EL (cell line): ENCODE measurements at regions not wholly inside any gene's neighbourhood (a gene's known extent, or its start where the extent isn't known, plus 50 kb on each side); places are given as distances from the start of the nearest gene placed in this dataset.

Experiments used
- DNase-seq: peaks from one replicate; pipeline ENCODE4 v3.0.0-alpha.2; 2016

DNA sequence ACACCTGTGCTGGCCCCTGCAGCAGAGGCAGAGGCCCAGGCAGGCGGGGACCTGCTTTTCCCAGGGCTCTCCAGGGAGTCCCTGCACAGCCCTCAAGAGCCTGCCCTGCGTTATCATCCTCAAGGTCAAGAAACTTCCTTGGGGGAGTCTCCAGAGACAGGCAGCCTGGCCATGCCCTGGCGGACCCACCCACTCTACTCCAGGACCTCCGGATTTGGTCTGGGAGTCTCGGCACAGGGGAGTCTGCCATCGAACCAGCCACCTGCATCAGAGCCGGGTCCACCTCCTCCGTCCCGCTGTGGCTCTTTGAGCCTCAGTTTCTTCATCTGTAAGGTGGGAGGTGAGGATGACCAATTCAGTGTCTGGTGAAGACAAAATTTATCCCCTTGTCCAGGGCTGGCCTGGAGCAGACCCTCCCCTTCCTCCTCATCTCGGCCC is 75.3 kb upstream of the TNRC6C start:
- no peak for DNase-seq

DNA sequence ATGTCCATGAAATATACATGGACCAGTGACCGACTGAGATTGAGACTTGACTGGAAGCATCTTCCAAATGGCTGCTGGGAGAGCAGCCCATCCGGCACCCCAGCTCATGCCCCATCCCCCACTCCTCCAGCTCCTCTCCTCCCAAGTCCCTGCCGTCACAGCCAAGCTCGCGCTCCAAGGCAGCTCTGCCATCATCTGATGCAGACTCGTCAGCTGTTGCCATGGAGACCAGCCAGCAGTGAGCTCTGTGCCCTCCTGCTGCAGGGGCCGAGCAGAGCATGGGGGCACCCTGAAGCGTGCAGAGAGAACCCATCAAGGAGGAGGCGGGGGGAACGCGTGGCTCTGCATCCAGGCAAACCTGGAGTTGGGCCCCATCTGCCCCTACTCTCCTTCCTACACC is 74.5 kb upstream of the TNRC6C start:
- DNase-seq: no peak

DNA sequence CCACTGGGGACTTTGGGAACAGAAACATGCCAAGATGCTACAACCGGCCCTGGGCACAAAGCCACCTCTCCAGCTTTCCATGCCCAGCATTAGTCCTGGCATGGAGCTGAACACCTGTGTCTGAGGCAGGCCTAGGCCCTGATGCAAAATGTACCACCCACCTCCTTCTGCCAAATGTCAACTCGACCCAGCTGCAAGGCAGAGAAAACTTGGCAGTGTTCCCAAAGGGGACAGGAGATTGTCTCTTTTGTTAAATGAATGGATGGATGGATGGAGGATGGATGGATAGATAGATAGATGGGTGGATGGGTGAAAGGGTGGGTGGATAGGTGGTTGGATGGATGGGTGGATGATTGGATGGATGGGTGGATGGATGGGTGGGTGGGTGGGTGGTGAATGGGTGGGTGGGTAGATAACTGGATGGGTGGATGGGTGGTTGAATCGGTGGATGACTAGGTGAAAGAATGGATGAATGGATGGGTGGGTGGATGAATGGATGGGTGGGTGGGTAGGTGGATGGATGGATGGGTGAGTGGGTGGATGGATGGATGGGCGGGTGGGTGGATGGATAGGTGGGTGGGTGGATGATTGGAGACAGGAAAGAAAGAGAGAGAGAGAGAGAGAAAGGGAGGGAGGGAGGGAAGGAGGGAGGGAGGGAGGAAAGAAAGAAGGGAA is 73.4 kb upstream of the TNRC6C start:
- no peak for DNase-seq

DNA sequence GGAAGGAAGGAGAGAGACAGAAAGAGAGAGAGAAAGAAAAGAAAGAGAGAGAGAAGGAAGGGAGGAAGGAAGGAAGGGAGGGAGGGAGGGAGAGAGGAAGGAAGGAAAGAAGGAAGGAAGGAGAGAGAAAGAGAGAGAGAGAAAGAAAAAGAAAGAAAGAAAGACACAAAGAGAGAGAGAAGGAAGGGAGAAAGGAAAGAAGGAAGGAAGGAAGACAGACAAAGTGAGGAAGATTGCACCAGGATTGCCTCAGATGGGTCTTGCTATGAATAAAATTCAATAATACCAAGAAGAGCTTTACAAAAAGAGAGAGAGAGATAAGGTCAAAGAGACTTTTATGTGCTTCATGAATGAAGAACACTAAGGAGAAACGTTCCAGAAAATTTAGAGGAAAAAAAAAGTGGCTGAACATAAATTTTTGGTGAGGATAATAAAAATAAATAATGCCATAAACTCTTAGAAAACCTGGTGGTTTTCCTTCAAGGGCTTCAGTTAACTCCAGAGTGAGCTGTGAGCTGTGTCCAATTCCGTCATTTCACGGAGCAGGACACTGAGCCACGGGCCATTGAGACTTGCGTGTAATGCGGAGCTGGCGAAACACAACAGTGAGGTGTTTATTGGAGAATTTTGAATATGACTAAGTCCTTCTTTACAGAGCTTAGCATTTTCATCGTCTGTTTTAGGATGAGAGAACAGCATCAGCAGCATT is 72.7 kb upstream of the TNRC6C start:
- no peak for DNase-seq

DNA sequence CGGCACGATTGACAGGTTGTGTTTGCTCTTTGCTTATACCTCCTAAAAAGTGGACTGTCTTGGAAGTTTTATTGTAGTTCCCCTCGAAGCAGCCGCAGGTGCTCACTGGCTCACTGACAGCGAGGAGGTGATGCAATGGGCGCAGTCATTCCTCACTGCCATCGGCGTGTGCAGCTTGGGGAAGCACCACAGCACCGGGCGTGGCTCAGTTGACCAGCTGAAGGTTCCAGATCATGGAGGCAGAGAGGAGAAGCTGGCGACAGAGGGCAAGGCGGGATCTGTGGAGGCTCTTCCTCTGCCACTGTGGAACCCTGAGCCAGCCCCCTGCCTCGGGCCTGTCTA is 72.1 kb upstream of the TNRC6C start:
- DNase-seq: no peak

DNA sequence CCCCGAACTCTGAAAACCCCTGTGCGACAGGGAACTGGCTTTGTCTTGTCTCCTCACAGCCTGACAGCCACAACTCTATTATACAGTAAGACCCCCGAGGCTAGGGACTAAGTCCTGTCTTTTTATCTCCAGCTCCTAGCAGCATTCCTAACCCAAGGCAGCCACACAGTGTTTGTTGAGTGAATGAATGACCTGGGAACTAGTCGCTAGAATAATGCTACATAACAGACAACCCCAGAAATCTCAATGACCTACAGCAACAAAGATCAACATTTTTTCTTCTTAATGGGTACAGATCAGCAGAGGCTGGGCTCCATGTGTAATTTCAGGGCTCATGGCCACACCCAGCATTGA is 71.4 kb upstream of the TNRC6C start:
- no peak for DNase-seq

DNA sequence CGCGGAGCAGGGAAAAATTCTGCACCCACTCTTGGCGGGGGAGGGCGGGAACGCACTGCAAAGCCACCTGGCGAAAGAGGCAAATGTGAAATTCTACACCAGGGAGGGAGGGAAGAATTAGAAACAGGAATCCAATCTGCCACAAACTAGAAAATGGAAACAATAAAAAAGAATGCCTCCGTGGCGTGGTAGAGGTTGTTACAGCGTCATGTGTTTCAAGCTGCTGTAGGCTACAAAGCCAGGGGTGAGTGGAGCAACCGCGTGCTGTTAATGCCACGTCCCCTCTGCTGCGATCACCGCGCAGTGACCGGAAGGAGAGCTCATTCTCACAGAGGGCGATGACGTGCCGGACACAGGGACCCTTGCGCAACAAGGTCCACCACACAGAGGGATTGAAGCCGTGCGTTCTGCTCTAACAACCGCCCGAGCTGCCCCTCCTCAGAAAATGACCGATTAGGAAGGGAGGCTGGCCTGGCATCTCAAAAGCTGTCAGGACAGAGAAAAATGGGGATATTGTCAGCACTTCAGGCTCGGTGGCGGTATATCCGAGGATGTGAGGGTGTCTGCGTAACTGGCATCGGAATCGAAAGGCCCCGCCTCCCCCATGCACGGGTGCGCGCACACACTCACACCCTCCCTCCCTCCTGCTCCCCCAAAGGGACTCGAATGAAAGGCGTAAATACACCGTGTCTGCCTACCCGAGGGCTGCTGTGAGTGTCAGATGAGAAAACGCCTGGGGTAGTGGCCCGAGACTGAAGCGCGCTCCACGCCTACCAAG is 70.8 kb upstream of the TNRC6C start:
- peak; percentile 85 for DNase-seq

DNA sequence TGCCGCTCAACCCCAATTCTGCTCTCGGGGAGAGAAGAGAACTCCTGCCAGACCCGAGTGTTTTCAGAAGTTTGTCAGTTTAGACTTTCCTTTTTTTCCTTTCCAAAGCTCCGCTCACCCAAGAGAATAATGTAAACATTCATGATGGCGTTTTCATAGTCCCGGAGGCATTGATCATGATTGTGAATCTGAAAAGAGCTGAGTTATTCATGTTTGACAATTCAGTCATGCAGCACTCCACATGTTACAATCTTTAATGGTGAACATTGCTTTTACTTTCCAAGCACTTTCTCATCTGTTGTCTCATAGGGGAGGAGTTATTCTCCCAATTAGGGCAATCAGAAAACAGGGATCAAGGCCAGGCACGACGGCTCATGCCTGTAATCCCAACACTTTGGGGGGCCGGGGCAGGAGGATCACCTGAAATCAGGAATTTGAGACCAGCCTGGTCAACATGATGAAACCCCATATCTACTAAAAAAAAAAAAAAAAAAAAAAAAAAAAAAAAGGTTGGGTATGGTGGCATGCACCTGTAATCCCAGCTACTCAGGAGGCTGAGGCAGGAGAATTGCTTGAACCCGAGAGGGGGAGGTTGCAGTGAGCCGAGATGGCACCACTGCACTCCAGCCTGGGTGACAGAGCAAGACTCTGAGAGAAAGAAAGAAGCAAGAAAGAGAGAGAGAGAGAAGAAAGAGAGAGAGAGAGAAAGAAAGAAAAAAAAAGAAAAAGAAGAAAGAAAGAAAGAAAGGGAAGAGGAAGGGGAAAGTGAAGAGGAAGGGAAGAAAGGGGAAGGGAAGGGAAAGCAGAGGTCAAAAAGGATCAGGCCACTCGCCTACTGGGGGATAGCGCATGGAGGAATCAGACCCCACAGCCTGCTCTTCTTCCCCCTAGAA is 70.0 kb upstream of the TNRC6C start:
- DNase-seq: no peak

DNA sequence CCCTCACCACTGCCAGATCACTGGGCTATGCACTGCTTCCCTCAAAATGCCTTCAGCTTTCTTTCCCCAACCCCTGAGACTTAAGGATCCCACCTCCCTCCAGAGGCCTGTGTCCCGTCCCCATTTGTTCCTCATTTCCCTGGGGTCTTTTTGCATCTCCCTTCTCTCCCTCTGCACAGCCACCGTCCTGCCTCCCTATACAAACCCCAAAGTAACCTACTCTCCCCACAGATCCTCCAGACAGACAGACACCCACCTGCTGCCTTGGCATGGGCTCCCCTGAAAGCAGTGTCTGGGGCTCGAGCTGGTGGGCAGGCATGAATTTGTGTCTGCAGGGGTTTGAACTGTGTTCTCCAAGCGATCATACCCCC is 69.4 kb upstream of the TNRC6C start:
- DNase-seq: no peak

DNA sequence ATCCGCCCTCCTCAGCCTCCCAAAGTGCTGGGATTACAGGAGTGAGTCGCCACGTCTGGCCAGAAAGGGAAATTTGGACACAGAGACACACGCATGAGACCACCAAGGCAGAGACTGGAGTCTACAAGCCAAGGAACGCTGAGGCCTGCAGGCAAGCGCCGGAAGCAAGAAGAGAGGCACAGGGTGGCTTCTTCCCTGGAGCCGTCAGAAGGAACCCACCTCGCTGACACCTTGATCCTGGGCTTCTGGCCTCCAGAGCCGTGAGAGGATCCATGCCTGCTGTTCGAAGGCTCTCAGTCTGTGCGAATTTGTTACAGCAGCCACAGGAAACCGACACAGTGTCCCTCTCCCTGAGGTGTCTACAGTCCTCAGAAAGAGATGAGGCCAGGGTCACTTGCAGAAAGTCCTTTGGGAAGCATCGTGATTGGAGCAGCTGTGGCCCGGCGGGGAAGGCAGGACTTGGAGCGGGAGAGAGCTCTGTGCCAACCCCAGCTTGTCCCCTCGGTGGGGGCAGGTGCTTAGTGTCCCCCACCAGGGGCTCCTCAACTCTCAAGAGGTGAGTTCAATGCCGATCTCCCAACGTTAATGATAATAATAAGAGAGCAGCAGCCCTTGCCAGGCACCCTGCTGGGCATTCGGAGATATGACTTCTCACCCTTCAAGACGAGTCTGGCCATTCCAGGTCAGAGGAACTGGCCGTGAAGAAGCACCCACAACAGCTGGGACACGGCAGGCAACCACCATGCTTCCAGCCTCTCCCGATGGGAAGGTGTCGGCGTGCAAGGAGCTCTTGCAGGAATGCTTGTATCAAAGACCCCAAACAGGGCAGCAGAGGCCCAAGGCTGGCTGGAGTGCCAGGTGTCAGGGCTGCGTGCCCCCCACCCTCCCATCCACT is 68.4 kb upstream of the TNRC6C start:
- DNase-seq: no peak

DNA sequence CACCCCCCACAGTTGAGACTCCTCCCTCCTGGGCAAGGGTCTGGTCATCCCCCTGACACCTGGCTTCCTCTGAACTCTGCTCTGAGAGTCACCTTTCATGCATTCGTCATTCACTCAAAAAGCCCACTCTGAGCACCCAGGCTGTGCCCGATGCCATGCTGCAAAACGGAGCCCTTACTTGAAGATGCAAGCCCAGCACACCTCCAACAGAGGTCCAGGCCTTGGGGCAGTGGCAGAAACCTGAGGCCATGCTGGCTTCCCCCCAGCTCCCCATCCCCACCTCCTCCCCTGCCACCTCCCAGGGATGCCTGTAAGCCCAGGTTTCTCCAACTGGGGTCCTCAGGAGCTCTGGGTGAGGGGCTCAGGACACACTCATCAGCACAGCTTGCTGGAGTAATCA is 67.7 kb upstream of the TNRC6C start:
- no peak for DNase-seq

DNA sequence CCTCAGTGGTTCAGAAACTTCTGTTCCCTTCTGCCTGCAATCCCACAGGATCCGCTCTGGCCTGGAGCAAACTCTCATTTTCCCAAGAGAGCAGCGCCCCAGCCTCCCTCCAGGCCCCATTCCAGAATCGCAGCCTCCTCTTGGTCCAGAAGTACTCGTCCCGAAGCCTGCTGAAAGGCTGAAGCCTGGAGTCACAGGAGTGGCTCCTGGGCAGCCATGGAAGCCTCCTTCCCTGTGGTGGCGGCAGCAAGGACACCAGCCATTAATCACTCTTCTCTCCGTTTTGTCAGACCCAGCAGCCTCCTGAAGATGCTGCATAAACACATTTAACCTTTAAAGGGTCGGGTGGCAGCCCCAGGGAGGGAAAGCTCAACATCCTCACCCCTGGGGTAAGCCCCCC is 66.9 kb upstream of the TNRC6C start:
- DNase-seq: no peak

DNA sequence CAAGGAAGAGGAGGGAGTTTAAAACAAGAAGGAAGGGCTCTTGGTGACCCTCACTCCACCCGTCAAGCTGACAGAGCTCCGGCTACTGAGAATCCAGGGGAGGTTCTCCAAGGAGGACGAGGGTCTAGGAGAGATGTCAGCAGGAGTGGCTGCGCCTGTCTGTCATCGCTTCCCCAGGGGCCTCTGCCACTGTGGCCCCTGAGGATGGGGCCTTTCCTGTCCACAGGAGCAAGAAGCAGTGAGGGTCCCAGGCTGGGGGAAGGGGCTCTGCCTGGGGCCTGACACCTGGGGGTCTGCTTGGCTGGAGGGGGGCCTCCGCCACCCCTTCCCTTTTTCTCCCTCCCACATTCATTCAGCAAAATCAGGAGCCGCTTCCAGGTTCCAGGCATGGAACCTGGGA is 66.5 kb upstream of the TNRC6C start:
- DNase-seq: no peak

DNA sequence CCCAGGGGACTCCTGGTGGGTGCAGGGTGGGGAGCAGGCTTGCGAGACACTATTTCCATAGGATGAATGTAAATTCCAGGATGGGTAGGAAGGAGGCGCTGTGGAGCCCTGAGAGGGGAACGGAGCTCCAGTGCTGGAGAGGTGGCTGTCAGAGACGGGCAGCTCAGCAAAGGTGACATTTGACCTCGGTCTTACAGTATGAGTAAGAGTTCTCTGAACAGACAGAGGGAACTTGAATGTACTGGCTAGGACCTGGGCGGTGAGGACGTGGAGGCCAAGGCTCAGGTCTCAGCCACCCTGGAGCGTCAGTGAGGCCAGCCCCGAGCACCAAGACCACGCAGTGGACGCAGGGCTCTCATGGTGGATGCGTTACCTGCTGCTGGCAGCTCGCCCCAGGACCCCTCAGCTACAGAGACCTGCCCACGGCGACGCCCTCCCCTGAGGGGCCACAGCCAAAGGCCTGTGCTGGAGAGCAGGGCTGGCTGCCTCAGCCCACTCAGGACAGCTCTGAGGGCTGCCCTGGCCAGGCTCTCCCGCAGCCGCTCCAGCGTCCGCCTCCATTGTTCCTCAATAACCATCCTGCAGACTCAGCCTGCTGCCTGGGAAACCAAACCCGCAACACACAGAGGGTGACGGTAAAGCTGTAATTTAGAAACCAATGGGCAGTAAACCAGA is 65.9 kb upstream of the TNRC6C start:
- no peak for DNase-seq

DNA sequence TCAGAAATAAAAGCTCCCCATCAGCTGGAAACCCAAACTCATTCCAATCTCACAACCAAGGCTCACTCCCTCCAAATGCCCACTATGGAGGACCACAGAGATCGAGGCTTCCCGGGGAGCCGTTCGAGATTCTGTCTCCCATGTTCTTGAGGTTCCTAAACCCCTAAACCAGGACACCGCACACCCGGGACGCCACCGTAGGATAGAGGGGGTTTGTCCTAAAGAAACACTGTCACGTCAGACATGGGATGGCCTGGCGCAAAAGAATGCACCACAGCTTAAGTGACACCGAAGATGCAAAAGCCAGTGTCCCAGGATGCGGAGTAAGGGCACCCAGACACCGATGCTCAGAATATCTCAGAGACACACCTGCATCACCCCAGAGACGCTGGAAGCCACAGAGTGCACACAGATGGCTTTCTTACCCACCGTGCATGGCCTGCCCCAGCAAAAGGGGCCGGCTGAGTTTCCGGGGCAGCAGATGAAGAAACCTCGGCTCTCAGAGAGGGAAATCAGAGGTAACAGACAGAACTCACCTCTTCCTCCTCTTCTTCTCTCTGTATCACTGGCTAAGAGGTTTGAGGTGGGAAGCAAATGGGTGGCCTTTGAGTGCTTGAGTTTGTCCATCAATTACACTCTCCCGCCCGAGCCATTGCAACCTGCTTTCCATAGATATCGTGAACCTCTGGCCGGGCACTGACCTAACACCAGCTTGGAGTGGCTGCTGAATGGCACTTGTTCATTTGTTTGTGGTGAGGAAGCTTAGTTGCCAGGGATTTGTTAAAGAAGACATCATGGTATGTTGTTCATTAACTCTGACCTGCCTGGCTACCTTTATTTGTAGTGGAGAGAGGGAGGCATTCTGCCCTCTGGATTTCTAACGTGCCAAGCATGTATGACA is 65.1 kb upstream of the TNRC6C start:
- no peak for DNase-seq

DNA sequence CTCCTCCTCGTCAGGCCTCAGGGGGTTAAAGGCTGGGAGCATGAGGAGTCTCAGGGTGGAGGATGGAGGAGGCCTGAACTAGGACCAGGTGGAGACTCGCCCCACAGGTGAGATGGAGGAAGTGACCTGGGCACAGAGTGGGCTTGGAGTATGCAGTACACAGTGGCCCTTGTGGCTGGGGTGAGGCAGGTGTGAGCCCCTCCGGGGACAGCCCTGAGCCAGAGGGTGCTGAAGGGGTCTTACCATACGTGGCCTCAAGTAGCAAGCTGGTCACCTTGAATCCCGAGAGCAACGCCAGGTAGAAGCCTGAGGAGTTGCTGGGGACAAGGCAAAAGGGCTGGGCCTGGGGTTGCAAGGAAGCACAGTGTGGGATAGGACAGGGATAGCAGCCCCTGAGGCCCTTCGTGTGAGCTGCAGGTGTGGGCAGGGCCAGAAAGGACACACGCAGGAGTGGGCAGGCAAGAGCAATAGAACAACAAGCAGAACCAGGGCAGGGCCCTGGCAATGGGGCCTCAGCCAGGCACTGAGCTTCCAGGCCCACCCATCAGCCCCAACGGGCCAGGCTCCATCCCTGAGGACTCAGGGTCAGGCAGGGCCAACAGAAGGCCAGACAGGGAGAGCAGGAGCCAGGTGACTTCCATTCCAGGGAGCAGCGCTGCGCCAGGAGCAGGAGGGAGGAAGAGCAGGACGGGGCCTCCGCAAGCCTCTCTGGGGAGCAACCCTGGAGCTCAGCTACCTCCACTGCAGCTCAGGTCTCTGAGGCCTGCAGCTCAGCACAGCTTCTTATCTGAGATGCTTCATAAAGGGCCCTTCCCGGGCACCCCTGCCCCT is 64.2 kb upstream of the TNRC6C start:
- DNase-seq: no peak

DNA sequence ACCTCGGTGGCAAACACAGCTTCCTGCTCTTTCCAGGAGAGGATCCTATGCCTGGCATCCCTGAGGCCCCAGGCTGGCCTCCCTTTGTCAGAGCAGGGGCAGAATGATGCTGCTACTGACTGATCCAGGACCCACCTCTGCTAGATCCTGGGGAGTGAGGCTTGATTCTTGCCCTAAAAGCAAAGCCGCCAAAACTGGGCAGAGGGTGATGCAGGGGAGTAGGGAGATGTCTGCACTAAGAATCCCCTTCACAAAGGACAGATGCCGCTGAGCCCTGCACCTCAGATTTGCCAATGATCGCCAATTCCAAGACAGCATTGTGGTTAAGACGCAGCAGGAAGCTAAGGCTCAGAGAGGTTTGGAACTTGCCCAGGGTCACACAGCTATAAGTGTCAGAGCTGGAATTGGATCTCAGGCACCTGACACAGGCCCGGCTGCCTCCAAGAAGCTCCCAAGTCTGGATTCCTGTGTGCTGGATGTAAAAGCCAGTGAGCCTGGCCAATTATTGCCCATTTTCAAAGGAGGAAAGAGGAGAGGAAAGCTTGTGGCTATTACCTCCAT is 60.7 kb upstream of the TNRC6C start:
- no peak for DNase-seq

DNA sequence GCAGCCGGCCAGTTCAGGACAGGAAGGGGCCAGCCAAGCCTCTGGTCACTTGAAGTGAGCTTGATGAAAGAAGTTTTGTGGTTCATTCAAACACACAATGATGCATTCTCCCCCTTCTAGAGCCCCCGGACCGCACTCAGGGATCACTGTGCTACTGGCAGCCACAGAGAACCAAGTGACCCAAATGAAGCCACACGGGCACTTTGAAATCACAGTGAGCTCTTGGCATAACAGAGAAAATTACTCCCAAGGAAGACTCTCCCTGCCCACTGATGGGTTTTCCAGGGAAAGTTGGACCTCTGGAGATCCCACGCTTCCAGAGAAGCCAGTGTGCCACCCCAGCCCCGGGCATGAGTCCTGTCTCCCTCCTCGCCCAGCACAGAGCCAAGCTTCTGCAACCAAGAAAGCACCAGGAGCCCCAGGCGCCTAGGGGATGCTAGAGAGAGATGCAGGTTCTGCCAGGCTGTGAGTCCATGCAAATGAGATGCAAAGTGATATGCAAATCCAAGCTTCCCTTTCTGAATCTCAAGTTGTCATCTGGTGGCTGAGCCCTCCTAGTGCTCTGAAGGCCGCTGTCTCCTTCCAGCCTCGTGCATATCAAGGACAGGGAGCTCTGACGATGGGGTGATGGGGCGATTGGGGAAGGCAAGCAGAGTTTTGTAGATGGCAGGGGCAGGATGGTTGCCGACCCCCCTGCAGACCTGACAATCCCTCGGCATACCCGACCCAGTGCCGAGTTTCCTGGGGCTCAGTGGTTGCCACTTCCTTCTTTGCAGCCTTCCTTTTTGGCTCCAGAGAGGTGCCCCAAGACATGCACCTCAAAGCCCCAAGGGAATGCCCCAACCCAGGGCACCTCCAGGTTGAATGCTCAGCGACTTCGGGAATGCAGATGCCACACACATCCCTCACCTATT is 59.7 kb upstream of the TNRC6C start:
- no peak for DNase-seq
